ENCODE measurements at regions not wholly inside any gene's neighbourhood (a gene's known extent, or its start where the extent isn't known, plus 50 kb on each side); places are given as distances from the start of the nearest gene placed in this dataset.
A peak's percentile ranks its signal among the peaks of the same experiment; 100 is the strongest.

- Histone ChIP-seq H2AFZ (ENCODE audit: control insufficient read depth, low read length) (no peak overlapping the region), H4K20me1 (ENCODE audit: control insufficient read depth, extremely low read depth, insufficient read depth, low read length) (no peaks in the 10 kb centered on the region), H3K4me2 (ENCODE audit: control insufficient read depth, extremely low read depth, insufficient read depth, low read depth, low read length) (no peak overlapping the region)
These were observed 218.8 kb downstream of the SCG2 start for GRCh38 chr2:223383315-223383714.

DNA sequence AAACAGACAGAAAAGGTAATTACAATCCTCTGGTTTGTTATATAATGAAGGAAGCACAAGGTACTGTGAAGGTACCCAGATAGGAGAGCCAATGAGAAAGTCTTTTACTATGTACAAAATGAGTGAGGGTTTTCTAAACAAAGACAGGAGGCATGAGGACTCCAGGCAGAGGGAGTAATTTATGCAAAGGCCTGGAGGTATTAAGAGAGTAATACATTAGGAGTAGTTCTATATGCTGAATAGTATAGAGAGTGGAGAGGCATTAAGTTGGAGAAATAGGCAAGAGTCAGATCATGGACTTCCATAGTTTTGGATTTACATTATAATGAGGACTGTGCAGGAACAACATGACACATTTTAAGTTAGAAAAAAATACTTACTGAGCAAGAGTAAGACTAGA, 216.0 kb downstream of the SCG2 start:
- no peaks in the 10 kb centered on the region for H3K27me3 ChIP-seq (ENCODE audit: control insufficient read depth, extremely low read depth, insufficient read depth, low read length)
- no peak for FAIRE-seq

More at GRCh38 chr2:223383315-223383714, 218.8 kb downstream of the SCG2 start:
- H3K4me1 ChIP-seq (ENCODE audit: control insufficient read depth, extremely low read depth, insufficient read depth, low read length): no peaks in the 10 kb centered on the region
- dilution Hi-C loops (cut with MboI; ENCODE audit: extremely low pct_ligation_motif_present, low sequenced_read_pairs): no loop called here
- no peaks in the 10 kb centered on the region for H3K36me3 ChIP-seq (ENCODE audit: control insufficient read depth in 2 of 2, extremely low read depth in 1 of 2, insufficient read depth in 2 of 2, low read length in 2 of 2)
- H3K79me2 ChIP-seq (ENCODE audit: control insufficient read depth, insufficient read depth, low read length): no peaks in the 10 kb centered on the region
- DNase-seq (ENCODE audit: low read depth, low spot score): no peak
- H3K9me1 ChIP-seq (ENCODE audit: control insufficient read depth, extremely low read depth, insufficient read depth, low read length): no peaks in the 10 kb centered on the region
- H3K27me3 ChIP-seq (ENCODE audit: control insufficient read depth, extremely low read depth, insufficient read depth, low read length): no peaks in the 10 kb centered on the region
- no peak overlapping the region for H3K9ac ChIP-seq (ENCODE audit: control insufficient read depth, extremely low read depth, insufficient read depth, low read length)
- H3K27ac ChIP-seq (ENCODE audit: control insufficient read depth, insufficient read depth, low read length): no peak overlapping the region
- no peak overlapping the region for H3K4me3 ChIP-seq (ENCODE audit: control insufficient read depth in 2 of 3, extremely low read depth in 1 of 3, insufficient read depth in 2 of 3, low read depth in 1 of 3, low read length in 3 of 3)
- FAIRE-seq: peak; percentile 53
- TF ChIP-seq EZH2 (IDR thresholded peaks at IDR 0.05; ENCODE audit: low read length) (no peak), CTCF (optimal IDR thresholded peaks at IDR 0.05 in 1 of 3, IDR thresholded peaks at IDR 0.05 in 1 of 3, conservative IDR thresholded peaks at IDR 0.05 in 1 of 3; ENCODE audit: extremely low read depth in 1 of 3, insufficient read depth in 2 of 3, low read length in 3 of 3) (no peak)
- H3K9me3 ChIP-seq (ENCODE audit: control insufficient read depth, low read depth, low read length): no peaks in the 10 kb centered on the region

More for the DNA sequence above, 216.0 kb downstream of the SCG2 start:
- no peak overlapping the region for H3K4me3 ChIP-seq (ENCODE audit: control insufficient read depth in 2 of 3, extremely low read depth in 1 of 3, insufficient read depth in 2 of 3, low read depth in 1 of 3, low read length in 3 of 3)
- no peaks in the 10 kb centered on the region for H3K9me3 ChIP-seq (ENCODE audit: control insufficient read depth, low read depth, low read length)
- H3K27ac ChIP-seq (ENCODE audit: control insufficient read depth, insufficient read depth, low read length): no peak overlapping the region
- H3K36me3 ChIP-seq (ENCODE audit: control insufficient read depth in 2 of 2, extremely low read depth in 1 of 2, insufficient read depth in 2 of 2, low read length in 2 of 2): no peaks in the 10 kb centered on the region
- no peaks in the 10 kb centered on the region for H3K4me1 ChIP-seq (ENCODE audit: control insufficient read depth, extremely low read depth, insufficient read depth, low read length)
- H3K9ac ChIP-seq (ENCODE audit: control insufficient read depth, extremely low read depth, insufficient read depth, low read length): no peak overlapping the region
- DNase-seq (ENCODE audit: low read depth, low spot score): no peak
- no peaks in the 10 kb centered on the region for H3K79me2 ChIP-seq (ENCODE audit: control insufficient read depth, insufficient read depth, low read length)
- H3K4me2 ChIP-seq (ENCODE audit: control insufficient read depth, extremely low read depth, insufficient read depth, low read depth, low read length): no peak overlapping the region
- H4K20me1 ChIP-seq (ENCODE audit: control insufficient read depth, extremely low read depth, insufficient read depth, low read length): no peaks in the 10 kb centered on the region
- no peak overlapping the region for H2AFZ ChIP-seq (ENCODE audit: control insufficient read depth, low read length)
- TF ChIP-seq CTCF (optimal IDR thresholded peaks at IDR 0.05 in 1 of 3, IDR thresholded peaks at IDR 0.05 in 1 of 3, conservative IDR thresholded peaks at IDR 0.05 in 1 of 3; ENCODE audit: extremely low read depth in 1 of 3, insufficient read depth in 2 of 3, low read length in 3 of 3) (no peak), EZH2 (IDR thresholded peaks at IDR 0.05; ENCODE audit: low read length) (no peak)
- no peaks in the 10 kb centered on the region for H3K9me1 ChIP-seq (ENCODE audit: control insufficient read depth, extremely low read depth, insufficient read depth, low read length)
- dilution Hi-C loops (cut with MboI; ENCODE audit: extremely low pct_ligation_motif_present, low sequenced_read_pairs): no loop called here

Data from keratinocyte (primary cell).